ENCODE measurements at regions not wholly inside any gene's neighbourhood (a gene's known extent, or its start where the extent isn't known, plus 50 kb on each side); places are given as distances from the start of the nearest gene placed in this dataset.

- Histone ChIP-seq H4K91ac (ENCODE audit: low read depth, low read length) (no peak overlapping the region), H2BK12ac (ENCODE audit: low read length) (no peak overlapping the region), H2BK120ac (ENCODE audit: insufficient read depth, low read length, poor library complexity) (no peak overlapping the region), H3K9me3 (ENCODE audit: insufficient read depth, low read depth, low read length) (no peaks in the 10 kb centered on the region), H3K18ac (ENCODE audit: low read length) (no peak overlapping the region), H3K36me3 (ENCODE audit: control insufficient read depth in 1 of 2, insufficient read depth in 2 of 2, low read length in 2 of 2) (no peaks in the 10 kb centered on the region), H4K8ac (ENCODE audit: low read depth, low read length) (no peak overlapping the region), H2AK5ac (ENCODE audit: low read length) (no peak overlapping the region), H4K12ac (ENCODE audit: low read depth, low read length) (no peak overlapping the region), H3K4me2 (ENCODE audit: low read length) (no peak overlapping the region), H3K79me2 (ENCODE audit: control insufficient read depth, insufficient read depth, low read length, poor library complexity) (no peaks in the 10 kb centered on the region), H3K27me3 (ENCODE audit: insufficient read depth, low read length) (no peaks in the 10 kb centered on the region), H3K23ac (ENCODE audit: low read length) (no peak overlapping the region), H3K4me1 (ENCODE audit: control insufficient read depth in 1 of 2, insufficient read depth in 2 of 2, low read length in 2 of 2) (no peaks in the 10 kb centered on the region), H3K27ac (ENCODE audit: low read depth, low read length) (no peak overlapping the region), H3K9ac (ENCODE audit: low read length) (no peak overlapping the region), H3K14ac (ENCODE audit: low read length) (no peak overlapping the region), H3K4me3 (ENCODE audit: low read depth, low read length) (no peak overlapping the region), H2AFZ (ENCODE audit: insufficient read depth, low read length, poor library complexity) (no peak overlapping the region), H3K79me1 (ENCODE audit: low read length) (no peaks in the 10 kb centered on the region), H2BK5ac (ENCODE audit: low read depth, low read length, poor library complexity) (no peak overlapping the region), H3K4ac (ENCODE audit: low read depth, low read length) (no peak overlapping the region)
- WGBS (ENCODE audit: extremely low coverage, insufficient coverage, insufficient read length): no CpG with 5 or more reads among the region's 1 CpG
- peak in 1 of 2 donors; percentile 4 for DNase-seq
Observed at GRCh38 chr1:193919827-193920226, 733.4 kb upstream of the B3GALT2 start.

GRCh38 chr1:193916452-193916851, 730.0 kb upstream of the B3GALT2 start:
- Histone ChIP-seq H3K18ac (ENCODE audit: low read length) (no peak overlapping the region), H3K4me1 (ENCODE audit: control insufficient read depth in 1 of 2, insufficient read depth in 2 of 2, low read length in 2 of 2) (no peaks in the 10 kb centered on the region), H3K36me3 (ENCODE audit: control insufficient read depth in 1 of 2, insufficient read depth in 2 of 2, low read length in 2 of 2) (no peaks in the 10 kb centered on the region), H3K79me1 (ENCODE audit: low read length) (no peaks in the 10 kb centered on the region), H3K27me3 (ENCODE audit: insufficient read depth, low read length) (no peaks in the 10 kb centered on the region), H4K12ac (ENCODE audit: low read depth, low read length) (no peak overlapping the region), H2BK12ac (ENCODE audit: low read length) (no peak overlapping the region), H3K9ac (ENCODE audit: low read length) (no peak overlapping the region), H2BK5ac (ENCODE audit: low read depth, low read length, poor library complexity) (no peak overlapping the region), H3K4me2 (ENCODE audit: low read length) (no peak overlapping the region), H4K91ac (ENCODE audit: low read depth, low read length) (no peak overlapping the region), H3K27ac (ENCODE audit: low read depth, low read length) (no peak overlapping the region), H3K79me2 (ENCODE audit: control insufficient read depth, insufficient read depth, low read length, poor library complexity) (no peaks in the 10 kb centered on the region), H2AFZ (ENCODE audit: insufficient read depth, low read length, poor library complexity) (no peak overlapping the region), H2AK5ac (ENCODE audit: low read length) (no peak overlapping the region), H3K23ac (ENCODE audit: low read length) (no peak overlapping the region), H3K9me3 (ENCODE audit: insufficient read depth, low read depth, low read length) (no peaks in the 10 kb centered on the region), H4K8ac (ENCODE audit: low read depth, low read length) (no peak overlapping the region), H3K4ac (ENCODE audit: low read depth, low read length) (no peak overlapping the region), H2BK120ac (ENCODE audit: insufficient read depth, low read length, poor library complexity) (no peak overlapping the region), H3K14ac (ENCODE audit: low read length) (no peak overlapping the region), H3K4me3 (ENCODE audit: low read depth, low read length) (no peak overlapping the region)
- WGBS (ENCODE audit: extremely low coverage, insufficient coverage, insufficient read length): no CpG with 5 or more reads among the region's 1 CpG
- no peak for DNase-seq

DNA sequence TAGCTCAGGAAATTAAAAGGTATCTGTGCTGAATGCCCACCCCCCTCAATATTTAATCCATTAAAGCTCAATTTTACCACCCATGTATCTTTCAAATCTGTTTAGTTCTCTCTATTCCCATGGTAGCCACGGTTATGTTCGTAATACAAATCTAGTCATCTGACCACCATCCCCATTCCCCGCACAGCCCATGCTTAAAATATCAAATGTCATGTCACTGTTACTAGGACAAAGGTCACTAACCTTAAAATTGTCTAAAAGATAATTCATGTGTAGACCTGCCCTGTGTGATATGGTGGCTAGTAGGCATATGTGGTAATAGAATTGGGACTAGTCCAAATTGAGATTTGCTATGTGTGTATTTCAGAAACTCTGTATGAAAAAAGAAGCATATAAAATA, 728.5 kb upstream of the B3GALT2 start:
- Histone ChIP-seq H3K18ac (ENCODE audit: low read length) (no peak overlapping the region), H3K27ac (ENCODE audit: low read depth, low read length) (no peak overlapping the region), H3K9me3 (ENCODE audit: insufficient read depth, low read depth, low read length) (no peaks in the 10 kb centered on the region), H3K36me3 (ENCODE audit: control insufficient read depth in 1 of 2, insufficient read depth in 2 of 2, low read length in 2 of 2) (no peaks in the 10 kb centered on the region), H2AFZ (ENCODE audit: insufficient read depth, low read length, poor library complexity) (no peak overlapping the region), H3K4ac (ENCODE audit: low read depth, low read length) (no peak overlapping the region), H3K9ac (ENCODE audit: low read length) (no peak overlapping the region), H3K4me2 (ENCODE audit: low read length) (no peak overlapping the region), H2BK120ac (ENCODE audit: insufficient read depth, low read length, poor library complexity) (no peak overlapping the region), H3K23ac (ENCODE audit: low read length) (no peak overlapping the region), H4K91ac (ENCODE audit: low read depth, low read length) (no peak overlapping the region), H2AK5ac (ENCODE audit: low read length) (no peak overlapping the region), H2BK12ac (ENCODE audit: low read length) (no peak overlapping the region), H4K12ac (ENCODE audit: low read depth, low read length) (no peak overlapping the region), H2BK5ac (ENCODE audit: low read depth, low read length, poor library complexity) (no peak overlapping the region), H3K4me3 (ENCODE audit: low read depth, low read length) (no peak overlapping the region), H3K79me1 (ENCODE audit: low read length) (no peaks in the 10 kb centered on the region), H4K8ac (ENCODE audit: low read depth, low read length) (no peak overlapping the region), H3K14ac (ENCODE audit: low read length) (no peak overlapping the region), H3K27me3 (ENCODE audit: insufficient read depth, low read length) (no peaks in the 10 kb centered on the region), H3K4me1 (ENCODE audit: control insufficient read depth in 1 of 2, insufficient read depth in 2 of 2, low read length in 2 of 2) (no peaks in the 10 kb centered on the region), H3K79me2 (ENCODE audit: control insufficient read depth, insufficient read depth, low read length, poor library complexity) (no peaks in the 10 kb centered on the region)
- no peak for DNase-seq
- WGBS (ENCODE audit: extremely low coverage, insufficient coverage, insufficient read length): no CpG with 5 or more reads among the region's 3 CpGs

DNA sequence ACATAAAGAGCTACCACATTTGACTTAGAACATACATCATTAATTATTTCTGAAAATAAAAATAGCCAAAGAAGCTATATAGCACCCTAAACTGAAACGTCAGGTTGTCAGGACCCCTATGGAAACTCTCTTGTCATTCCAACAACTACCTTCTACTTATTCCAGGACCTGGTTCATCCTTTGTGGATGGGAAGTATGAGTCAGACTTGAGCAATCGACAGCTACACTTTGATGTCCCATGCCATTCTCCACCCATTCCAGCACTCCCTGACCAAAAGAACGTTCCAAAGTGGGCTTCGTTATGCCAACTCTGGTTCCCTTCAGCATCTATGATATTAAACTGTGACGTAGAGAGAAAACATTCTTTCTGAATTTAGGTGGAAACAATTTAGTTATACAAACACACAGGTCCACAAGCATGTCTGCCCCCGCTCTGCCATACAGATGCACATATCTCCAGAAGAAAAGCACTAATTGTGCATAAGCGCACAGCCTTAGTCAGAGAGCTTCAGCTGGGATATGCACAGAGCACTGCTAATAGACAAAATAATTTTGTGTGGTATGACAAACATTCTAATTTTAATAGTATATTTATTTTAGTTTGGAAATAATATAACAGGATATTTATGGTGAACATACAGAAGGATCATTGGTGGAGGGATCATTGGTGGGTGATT, 723.1 kb upstream of the B3GALT2 start:
- H2BK120ac ChIP-seq (ENCODE audit: insufficient read depth, low read length, poor library complexity): no peak overlapping the region
- H3K4me2 ChIP-seq (ENCODE audit: low read length): no peak overlapping the region
- H3K79me1 ChIP-seq (ENCODE audit: low read length): no peaks in the 10 kb centered on the region
- H2AFZ ChIP-seq (ENCODE audit: insufficient read depth, low read length, poor library complexity): no peak overlapping the region
- H3K18ac ChIP-seq (ENCODE audit: low read length): no peak overlapping the region
- no peak overlapping the region for H4K12ac ChIP-seq (ENCODE audit: low read depth, low read length)
- no peaks in the 10 kb centered on the region for H3K9me3 ChIP-seq (ENCODE audit: insufficient read depth, low read depth, low read length)
- H3K36me3 ChIP-seq (ENCODE audit: control insufficient read depth in 1 of 2, insufficient read depth in 2 of 2, low read length in 2 of 2): no peaks in the 10 kb centered on the region
- no peak overlapping the region for H4K91ac ChIP-seq (ENCODE audit: low read depth, low read length)
- no peak overlapping the region for H2BK12ac ChIP-seq (ENCODE audit: low read length)
- no peak overlapping the region for H3K23ac ChIP-seq (ENCODE audit: low read length)
- WGBS (ENCODE audit: extremely low coverage, insufficient coverage, insufficient read length): no CpG with 5 or more reads among the region's 7 CpGs
- H4K8ac ChIP-seq (ENCODE audit: low read depth, low read length): no peak overlapping the region
- no peaks in the 10 kb centered on the region for H3K79me2 ChIP-seq (ENCODE audit: control insufficient read depth, insufficient read depth, low read length, poor library complexity)
- H3K27ac ChIP-seq (ENCODE audit: low read depth, low read length): no peak overlapping the region
- H3K27me3 ChIP-seq (ENCODE audit: insufficient read depth, low read length): no peaks in the 10 kb centered on the region
- no peak overlapping the region for H2BK5ac ChIP-seq (ENCODE audit: low read depth, low read length, poor library complexity)
- no peak overlapping the region for H2AK5ac ChIP-seq (ENCODE audit: low read length)
- no peak overlapping the region for H3K4me3 ChIP-seq (ENCODE audit: low read depth, low read length)
- no peaks in the 10 kb centered on the region for H3K4me1 ChIP-seq (ENCODE audit: control insufficient read depth in 1 of 2, insufficient read depth in 2 of 2, low read length in 2 of 2)
- H3K9ac ChIP-seq (ENCODE audit: low read length): no peak overlapping the region
- H3K4ac ChIP-seq (ENCODE audit: low read depth, low read length): no peak overlapping the region
- DNase-seq: peak in 1 of 2 donors; percentile 4
- H3K14ac ChIP-seq (ENCODE audit: low read length): no peak overlapping the region
